Activated CD4-positive, alpha-beta T cell treated with anti-CD3 and anti-CD28 coated beads, Interleukin-2, Interleukin-6, amounts not matched to agents 100 ng/mL and 50 ng/mL, durations not matched to agents 16 hours and 8 hours (primary cell): ENCODE measurements at regions not wholly inside any gene's neighbourhood (a gene's known extent, or its start where the extent isn't known, plus 50 kb on each side); places are given as distances from the start of the nearest gene placed in this dataset.
"Not testable (repeated sequence)": the region's sequence is repeated elsewhere in the genome, so short reads cannot be mapped to it uniquely, and the experiment has no call there.

Source experiments
- DNase-seq: peaks from one replicate; pipeline ENCODE4 v3.0.0-alpha.2; 2020

DNA sequence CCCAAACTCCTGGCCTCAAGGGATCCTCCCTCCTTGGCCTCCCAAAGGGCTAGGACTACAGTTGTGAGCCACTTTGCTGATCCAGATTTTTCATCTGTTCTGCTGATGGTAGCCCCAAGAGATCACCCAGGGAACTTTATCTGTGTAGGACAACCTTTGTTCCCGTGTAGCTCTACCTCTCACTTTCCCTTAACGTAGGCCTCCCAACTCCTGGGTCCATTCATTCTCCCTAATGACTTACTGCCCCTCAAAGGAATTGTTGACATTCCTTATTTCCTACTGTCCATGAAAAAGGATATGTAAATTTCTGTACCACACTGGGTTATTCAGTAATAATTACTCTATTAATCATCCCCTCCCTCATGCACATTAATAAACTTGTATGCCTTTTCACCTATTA is 51.0 kb upstream of the PHF24 start:
- DNase-seq: no peak

DNA sequence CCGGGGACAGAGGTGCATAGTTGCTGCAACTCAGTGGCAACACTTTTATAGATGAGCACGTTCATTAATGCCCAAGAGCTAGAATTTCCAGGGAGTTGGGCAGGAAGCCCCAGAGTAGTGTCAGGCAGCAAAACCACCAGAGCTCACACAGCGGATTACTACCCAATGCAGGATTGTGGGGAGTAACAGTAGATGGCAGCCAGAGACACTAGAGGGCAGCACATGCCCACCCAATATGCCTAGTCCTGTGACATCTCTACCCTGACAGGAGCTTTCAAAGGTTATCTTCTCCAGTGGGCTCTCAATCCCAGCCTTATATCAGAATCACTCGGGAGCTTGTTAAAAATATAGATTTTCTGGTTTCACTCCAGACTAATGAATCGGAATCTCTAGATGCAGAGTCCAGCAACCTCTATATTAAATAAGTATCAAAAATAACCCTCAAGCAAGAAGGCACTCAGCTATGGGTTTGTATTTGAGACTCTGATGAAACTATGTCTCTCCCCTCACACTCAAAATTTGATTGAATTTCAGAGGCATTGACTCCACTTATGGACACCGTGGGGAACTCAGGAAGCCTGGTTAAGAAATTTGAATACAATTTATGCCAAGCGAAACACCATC is 58.4 kb upstream of the PHF24 start:
- DNase-seq: peak; percentile 81

DNA sequence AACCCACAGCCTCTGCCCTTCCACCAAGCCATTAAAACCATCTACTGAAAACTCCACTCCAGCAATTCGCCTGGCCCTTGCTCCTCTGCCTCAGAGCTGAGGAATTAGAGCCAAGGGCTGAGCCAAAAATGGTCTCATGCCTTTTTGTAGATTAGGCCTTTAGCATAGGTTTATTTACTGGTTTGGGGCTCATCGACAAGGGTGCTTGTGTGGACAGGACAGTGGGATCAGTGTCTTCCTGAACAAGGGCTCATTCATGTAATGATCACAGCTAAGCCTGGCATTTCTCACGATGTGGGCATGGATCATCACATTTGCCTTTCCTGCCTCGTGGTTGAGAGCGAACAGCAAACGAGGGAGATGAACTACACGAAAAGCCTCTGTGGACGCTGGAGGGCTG is 59.2 kb upstream of the PHF24 start:
- DNase-seq: no peak

DNA sequence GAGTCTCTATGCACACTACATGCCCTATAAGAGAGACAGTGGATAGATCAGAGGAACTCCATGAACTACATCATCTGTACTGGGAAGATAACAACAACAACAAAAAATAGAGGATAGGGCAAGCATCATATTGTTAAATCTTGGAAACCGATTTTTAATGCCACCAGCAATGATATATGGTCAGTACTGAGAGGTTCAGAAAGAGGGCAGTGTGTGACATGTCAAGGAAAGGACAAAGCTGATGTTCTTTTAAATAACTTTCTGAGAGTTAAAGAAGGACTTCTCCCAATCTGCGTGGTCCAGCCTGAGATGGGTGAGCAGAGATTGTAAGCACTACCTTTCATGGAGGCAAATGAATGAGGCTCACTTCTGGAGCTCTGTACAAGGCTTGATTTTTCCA is 62.0 kb upstream of the PHF24 start:
- DNase-seq: no peak

DNA sequence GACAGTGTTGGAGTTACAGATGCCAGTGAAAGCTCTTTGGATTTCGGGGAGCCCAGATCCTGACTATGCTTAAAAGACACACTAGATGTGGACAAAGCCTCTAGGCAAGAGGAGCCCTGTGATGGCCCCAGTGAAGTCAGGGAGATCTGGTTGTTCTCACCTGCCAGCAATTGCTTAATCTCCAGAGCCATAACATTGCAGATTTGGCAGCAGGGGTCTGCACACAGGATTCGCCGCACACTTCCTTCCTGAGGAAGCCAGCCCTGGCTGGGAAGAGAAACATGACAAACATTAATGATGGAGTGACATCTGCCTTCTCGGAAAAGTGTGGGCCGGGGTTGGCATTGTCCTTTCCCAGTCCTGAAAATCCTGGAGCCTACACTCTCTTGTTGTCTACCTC is 65.2 kb upstream of the PHF24 start:
- DNase-seq: no peak

DNA sequence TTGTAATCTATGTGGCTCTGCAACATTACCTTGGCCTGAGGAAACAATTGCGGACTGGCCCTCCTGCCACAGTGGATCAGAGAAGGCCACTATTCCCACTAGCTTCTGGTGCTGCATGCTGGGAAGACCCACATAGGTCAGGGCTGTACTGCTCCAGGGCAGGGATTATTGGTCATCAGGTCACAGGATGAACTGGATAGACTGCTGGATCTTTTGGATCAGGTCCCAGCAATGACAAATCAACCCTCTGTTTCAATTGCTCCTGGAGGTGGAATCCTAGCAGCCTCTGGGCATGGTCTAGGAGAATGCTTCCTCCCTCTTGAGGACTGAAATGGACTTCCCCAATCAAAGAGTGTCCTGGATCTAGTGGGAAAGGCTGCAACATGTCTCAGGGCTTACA is 66.7 kb upstream of the PHF24 start:
- DNase-seq: no peak

DNA sequence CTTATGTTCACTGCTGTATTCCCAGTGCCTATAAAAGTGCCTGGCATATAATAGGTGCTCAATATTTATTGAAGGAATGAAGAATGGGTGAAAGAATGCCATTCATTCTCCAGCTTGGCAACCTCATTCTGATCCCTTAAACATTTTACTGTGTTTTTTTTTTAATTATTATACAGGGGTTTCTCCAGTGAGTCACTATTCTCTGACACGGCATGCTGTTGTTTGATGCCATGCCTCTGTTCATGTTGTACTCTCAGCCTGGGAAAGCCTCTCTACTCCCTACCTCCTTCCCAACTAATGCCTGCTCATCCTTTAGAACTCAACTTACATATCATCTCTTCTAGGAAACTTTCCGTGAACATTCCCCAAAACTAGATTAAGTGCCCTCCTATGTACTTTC is 70.2 kb upstream of the PHF24 start:
- DNase-seq: no peak

DNA sequence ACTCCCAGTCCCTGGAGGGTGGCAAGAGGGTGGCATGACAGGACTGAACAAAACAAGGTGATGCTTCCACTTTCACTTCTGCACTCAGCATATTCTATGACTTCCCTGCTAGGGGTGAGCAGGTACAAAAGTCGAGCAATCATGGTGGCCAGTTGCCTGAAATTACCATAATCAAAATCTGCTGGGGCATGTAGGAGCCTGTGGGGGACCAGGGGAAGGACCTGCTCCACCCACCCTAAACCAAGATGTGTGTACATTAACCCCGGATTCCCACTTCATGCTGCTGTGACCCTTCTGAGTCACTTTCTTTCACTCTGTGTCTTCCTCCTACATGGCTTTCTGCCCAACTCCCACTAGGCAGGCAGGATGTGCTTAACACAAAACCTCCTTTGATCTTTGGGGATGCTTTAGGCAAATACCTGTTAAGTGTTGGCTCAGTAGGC is 73.3 kb upstream of the PHF24 start:
- peak; percentile 18 for DNase-seq

DNA sequence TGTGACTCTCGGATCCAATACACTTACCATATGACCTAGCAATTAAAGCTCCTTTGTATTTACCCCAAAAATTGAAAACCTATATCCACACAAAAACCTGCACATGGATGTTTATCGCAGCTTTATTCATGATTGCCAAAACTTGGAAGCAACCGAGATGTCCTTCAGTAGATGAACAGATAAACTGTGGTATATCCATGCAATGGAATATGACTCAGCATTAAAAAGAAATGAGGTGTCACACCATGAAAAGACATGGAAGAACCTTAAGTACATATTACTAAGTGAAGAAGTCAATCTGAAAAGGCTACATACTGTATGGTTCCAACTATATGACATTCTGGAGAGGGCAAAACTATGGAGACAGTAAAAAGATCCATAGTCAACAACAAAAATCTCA is 82.0 kb upstream of the PHF24 start:
- DNase-seq: no peak

DNA sequence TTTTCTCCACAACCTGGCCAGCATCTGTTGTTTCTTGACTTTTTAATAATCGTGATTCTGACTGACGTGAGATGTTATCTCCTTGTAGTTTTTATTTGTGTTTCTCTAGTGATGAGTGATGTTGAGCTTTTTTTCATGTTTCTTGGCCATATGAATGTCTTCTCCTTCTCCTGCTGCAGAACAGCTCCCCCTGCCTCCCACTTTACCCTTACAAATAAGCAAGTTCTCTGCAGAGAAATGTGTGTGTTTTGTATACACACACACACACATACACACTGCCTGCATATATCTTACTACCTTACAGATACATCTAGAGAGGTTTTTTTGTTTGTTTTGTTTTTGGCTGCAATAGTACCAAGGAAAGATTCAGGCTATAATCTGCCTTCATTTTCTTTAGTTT is 88.7 kb upstream of the PHF24 start:
- DNase-seq: no peak

DNA sequence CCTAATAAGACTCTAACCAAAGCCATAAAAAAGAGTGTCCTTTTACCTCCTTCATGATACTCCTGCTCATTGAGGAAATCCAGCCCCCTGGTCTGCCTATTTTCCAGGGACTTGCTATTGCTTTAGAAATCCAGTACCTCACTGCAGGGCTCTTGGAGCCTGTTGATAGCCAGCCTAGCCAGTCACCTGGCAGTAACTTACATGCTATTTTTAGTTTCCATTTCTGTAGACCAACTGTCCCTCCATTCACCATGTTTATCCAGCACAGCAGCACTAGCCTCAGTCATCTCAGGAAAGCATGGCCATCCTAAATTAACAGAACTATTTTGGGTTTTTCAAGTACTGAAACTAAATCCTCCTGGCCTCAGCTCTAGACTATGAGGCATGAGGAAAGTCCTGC is 91.5 kb upstream of the PHF24 start:
- DNase-seq: no peak

DNA sequence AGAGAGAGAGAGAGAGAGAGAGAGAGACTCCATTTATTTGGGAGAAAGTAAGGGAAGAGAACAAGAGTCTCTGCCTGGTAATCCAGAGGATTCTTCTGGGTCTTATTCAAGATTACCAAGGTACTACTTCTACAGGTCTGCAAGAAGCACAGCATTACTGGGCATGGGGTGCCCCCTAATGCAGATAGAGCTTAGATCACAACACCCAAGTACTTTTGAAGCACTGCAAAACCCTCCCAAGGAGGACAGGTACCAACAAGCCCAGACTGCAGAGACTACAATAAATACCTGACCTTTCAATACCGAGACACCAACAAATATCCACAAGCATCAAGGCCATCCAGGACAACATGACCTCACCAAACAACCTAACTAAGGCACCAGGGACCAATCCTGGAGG is 94.7 kb upstream of the PHF24 start:
- no peak for DNase-seq

DNA sequence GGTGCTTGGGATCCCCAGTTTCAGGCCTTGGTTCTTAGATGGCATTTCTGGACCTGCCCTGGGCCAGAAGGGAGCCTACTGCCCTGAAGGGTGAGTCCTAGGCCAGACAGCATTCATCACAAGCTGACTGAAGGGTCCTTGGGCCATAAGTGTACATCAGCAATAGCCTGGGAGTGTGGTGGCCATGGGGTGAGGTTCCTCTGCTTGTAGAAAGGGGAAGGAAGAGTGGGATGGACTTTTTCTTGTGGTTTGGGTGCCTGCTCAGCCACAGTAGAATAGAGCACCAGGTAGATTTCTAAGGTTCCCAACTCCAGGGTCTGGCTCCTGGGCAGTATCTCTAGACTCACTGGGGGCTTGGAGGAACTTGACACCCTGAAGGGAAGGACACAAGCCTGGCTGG is 95.2 kb upstream of the PHF24 start:
- DNase-seq: no peak

DNA sequence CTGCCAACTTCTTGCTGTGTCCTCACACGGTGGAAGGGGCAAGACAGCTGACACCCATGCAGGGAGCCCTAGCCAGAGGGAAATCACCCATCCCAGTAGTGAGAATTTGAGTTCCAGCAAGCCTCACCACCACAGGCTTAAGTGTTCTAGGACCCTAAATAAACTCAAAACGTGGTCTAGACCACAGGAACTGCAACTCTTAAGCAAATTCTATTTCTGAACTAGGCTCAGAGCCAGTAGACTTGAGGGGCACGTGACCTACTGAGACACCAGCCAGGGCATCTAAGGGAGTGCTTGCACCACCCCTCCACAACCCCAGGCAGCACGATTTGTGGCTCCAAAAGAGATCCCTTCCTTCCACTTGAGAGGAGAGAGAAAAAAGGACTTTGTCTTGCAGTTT is 96.0 kb upstream of the PHF24 start:
- no peak for DNase-seq

DNA sequence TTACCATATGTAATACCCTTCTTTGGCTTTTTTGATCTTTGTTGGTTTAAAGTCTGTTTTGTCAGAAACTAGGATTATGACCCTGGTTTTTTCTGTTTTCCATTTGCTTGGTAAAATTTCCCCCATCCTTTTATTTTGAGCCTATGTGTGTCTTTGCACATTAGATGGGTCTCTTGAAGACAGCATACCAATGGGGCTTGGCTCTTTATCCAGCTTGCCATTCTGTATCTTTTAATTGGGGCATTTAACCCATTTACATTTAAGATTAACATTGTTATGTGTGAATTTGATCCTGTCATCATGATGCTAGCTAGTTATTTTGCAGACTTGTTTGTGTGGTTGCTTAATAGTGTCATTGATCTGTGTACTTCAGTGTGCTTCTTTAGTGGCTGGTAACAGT is 103.1 kb upstream of the PHF24 start:
- DNase-seq: not testable (repeated sequence)

DNA sequence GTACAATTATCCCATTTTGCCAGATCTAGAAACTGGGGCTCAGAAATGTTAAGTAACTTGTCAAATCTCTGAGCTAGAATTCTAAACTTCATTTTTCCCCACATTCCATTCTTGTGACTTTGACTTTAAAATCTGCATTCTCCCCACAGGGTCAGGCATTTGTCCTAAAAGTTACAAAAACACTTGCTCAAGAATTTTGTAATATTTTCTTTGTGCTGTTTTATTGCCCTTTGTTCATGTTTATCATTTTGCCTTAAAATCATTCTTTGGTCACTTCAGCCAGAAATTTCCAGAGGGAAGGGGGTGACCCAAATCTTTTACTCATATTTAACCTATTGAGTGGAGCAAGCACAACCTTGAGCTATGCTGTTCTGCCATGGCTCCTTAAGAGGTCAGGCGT is 120.1 kb upstream of the CCL21 start:
- DNase-seq: no peak

DNA sequence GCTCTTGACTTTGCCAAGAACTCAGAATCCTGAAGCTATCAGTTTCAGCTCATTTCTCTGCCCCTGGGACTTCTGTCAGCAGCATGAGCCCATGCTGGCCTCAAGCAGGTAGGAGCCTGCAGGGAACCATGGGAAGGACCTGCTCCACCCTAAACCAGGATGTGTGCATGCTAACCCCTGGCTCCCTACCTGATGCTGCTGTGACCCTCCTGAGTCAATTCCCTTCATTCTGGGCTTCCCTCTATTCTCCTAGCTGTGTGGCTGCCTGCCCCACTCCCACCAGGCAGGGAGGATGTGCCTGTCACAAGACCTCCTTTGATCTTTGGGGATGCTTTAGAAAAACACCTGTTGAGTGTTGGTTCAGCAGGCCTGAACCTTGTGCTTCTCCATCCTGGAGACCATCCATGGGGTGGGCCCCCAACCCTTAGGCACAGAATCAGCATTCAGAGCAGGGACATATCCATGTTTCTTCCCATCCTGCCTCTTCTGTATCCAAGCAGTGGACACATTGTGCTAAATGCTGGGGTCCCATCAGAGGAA is 117.1 kb upstream of the CCL21 start:
- no peak for DNase-seq

DNA sequence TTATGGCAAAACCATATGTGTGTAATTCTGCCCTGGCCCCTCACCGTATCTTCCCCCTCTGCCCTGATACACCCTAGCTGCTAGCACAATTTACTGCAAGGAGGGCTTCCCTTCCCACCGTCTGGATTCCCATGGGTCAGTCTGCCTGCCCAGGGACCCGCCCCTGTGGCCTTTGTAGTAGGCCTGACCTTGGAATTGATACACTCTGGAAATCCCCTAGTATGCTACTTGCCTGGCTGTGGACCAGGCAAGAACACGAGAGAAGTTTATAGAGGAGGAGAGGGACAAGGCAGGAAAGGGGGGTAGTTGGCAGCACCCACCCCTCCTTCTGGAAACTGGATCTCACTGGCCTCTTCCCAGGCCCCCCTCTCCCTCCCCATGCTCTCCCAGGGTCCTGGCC is 115.8 kb upstream of the CCL21 start:
- DNase-seq: no peak

DNA sequence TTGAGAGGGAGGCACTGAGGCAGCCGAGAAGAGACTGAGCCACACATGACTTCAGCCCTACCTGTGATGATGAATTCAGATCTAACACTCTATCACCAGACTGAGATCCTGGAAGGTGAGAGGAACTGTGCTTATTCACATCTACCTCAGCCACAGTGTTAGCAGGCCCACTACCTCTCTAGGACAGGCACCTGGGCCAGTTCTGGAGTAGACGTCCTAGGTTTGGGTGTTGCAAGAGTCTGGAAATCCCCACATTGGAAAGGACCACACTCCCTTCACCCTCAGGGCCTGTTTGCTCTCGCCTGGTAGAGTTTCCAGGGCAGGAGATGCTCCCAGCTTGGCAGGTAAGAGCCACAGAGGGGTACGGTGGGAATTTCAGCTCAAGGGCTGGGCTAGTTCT is 113.8 kb upstream of the CCL21 start:
- no peak for DNase-seq

DNA sequence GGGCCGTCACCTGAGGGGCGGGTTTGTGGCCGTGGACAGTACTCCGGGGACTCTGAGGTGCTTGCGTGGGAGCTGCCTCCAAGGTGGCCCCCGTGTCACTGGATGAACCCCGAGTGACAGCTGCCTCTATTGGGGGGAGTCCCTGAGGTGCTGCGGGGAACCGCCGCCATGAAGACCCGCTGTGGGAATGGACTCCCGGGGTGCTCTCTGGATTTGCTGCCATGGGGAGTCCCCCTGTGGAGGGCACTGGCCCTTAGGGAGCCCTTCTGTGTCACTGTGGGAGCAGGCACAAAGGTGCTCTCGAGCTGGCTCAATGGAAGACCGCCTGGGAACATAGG is 100.2 kb upstream of the CCL21 start:
- no peak for DNase-seq

DNA sequence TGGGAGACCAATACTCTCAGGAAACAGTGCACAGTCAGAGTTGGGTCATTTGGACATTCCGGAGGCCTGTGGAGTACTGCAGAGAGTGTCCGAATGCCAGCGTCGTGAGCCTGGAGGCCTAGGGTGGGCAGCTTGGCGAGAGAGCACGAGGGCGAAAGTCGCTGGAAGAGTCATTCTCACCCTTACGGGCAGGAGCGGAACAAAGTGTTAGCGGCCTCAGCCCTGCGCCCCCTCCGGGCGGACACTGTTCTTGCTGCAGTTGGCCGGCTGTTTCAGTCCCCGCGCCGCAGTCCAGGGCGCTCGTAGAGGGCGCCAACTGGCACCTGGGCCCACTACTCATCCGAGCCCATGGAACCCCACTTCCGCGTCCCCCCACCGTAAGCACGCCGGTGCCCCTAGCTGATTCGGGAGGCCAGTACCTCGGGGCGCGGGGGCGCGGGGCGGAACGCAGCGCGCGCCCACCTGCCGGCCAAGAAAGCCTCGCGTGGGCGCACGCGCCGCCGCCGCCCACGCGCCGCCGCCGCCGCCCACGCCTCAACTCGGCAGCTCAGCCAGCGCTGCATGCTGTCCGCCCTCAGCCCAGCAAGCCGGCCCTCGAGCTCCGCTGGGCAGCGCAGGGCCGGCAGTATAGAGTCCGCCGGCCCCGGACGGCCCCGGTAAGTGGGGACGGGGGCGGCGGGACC is 99.7 kb upstream of the CCL21 start:
- no peak for DNase-seq

DNA sequence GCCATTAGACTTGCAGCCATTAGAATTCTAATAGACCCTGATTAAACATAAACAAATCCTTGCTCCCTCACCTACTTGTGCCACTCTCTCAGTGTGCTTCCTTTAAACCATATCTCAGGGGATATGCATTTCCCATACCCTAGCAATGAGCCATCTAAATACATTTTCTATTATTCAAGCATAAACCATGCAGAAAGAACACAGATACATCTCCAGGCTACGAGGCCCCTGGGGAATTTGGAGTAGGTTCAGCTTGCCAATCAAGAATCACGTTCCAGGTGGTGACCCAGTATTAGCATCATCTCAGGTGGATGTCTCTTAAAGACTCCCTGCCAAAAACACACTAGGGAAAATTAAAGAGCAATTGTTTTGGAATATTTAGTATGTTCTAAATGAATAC is 93.0 kb upstream of the CCL21 start:
- no peak for DNase-seq

DNA sequence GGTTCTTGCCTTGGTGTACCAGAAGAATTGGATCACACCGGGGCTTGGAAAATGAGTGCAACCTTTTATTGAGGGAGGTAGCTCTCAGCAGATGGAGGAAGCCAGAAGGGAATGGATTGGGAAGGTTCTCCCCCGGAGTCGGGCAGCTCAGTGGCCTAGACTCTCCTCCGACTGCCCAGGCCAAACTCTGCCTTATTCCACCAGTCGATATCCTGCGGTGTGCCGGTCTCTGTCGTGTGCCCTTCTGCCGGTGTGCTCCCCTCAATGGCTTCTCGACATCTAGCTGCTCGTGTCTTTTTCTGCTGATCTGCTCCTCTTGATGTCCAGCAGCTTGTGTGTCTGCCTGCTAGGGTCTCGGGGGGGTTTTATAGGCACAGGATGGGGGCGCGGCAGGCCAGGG is 87.4 kb upstream of the CCL21 start:
- no peak for DNase-seq

DNA sequence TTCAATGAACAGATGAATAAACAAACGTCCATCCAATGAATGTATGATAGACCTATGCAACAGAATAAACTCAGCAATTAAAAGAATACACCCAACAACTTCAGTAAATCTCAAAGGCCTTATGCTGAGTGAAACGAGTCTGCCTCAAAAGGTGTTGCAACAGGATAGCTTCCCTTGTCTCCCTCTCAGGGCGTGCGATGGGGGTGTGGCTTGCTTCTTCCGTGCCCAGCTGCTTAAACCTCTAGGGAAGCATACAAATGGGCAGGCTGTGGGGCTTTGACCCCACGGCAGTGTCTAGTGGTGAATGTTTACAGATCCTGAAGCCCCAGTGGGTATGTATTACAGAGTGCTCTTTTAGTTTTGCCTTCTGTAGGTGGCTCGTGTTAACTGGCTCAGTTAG is 87.0 kb upstream of the CCL21 start:
- DNase-seq: no peak

DNA sequence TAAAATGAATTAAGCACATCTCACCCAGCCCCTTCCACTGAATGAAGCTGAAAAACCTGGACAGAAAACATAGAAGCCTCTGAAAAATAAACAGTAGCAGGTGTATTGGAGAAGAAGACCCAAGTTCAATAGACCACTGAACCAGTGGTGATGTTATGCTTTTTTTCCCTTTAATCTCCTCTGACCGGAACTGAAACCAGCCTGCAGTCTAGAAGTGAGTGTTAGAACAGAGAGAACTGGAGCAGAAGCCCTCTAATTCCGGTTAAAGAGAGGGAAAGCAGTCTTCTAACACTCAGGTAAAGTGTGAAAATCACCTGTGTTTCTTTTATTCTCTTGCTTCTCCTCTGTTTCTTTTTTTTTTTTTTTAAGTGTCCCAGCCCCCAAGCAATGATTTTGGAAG is 83.5 kb upstream of the CCL21 start:
- no peak for DNase-seq
